ENCODE measurements at regions not wholly inside any gene's neighbourhood (a gene's known extent, or its start where the extent isn't known, plus 50 kb on each side); places are given as distances from the start of the nearest gene placed in this dataset.

DNA sequence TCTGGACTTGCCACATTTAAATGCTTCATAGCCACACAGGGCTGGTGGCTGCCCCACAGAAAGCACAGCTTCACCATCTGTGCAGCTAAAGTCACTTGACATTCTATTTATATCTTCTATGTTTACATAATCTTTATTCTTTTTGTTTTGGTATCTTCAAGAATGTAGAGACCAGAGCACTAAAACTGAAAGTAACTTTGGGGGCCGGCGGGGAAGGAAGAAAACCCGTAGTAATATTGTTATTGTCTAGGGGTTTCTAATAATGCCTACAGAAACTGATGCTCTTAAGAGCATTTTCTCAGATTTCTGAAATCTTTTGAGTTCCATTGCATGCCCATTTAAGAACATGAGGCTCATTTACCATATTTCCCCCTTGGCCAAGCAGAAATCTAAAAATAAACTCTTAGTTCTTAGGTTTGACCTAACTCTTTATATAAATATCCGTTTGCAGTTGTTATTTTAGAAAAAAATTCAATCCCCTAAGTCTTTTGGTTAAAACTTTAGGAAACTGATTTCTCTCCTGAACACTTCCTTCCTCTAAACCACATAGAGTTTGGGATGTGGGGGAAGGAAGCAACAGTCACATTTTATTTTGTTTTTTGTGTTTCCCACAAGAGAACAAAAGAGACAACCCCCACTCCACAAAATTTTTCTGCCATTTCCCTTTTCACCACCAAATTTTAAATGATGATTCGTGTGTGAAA, 207.6 kb downstream of the OGFRL1 start:
- TF ChIP-seq, protein P1, sequence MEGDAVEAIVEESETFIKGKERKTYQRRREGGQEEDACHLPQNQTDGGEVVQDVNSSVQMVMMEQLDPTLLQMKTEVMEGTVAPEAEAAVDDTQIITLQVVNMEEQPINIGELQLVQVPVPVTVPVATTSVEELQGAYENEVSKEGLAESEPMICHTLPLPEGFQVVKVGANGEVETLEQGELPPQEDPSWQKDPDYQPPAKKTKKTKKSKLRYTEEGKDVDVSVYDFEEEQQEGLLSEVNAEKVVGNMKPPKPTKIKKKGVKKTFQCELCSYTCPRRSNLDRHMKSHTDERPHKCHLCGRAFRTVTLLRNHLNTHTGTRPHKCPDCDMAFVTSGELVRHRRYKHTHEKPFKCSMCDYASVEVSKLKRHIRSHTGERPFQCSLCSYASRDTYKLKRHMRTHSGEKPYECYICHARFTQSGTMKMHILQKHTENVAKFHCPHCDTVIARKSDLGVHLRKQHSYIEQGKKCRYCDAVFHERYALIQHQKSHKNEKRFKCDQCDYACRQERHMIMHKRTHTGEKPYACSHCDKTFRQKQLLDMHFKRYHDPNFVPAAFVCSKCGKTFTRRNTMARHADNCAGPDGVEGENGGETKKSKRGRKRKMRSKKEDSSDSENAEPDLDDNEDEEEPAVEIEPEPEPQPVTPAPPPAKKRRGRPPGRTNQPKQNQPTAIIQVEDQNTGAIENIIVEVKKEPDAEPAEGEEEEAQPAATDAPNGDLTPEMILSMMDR (IDR thresholded peaks at IDR 0.05) = no peak
- no peak for TF ChIP-seq EP300 (IDR thresholded peaks at IDR 0.05)
